Subcutaneous abdominal adipose tissue (tissue), 5 donors: ENCODE measurements at regions not wholly inside any gene's neighbourhood (a gene's known extent, or its start where the extent isn't known, plus 50 kb on each side); places are given as distances from the start of the nearest gene placed in this dataset.

Experiments used
- H3K27ac ChIP-seq: one replicate; pipeline ENCODE4 v1.7.0; 2013; ENCODE audit warnings: low read depth, mild to moderate bottlenecking, inconsistent platforms, low read length, moderate library complexity
- H3K27me3 ChIP-seq, 5 donors: one replicate each; pipeline ENCODE4 v1.7.0; 2013; ENCODE audit warnings: low read length in 5 of 5, inconsistent platforms in 1 of 5; ENCODE audit not compliant: control insufficient read depth in 5 of 5, insufficient read depth in 4 of 5
- H3K36me3 ChIP-seq, 5 donors: one replicate each; pipeline ENCODE4 v1.7.0; 2013; ENCODE audit warnings: low read length in 5 of 5; ENCODE audit not compliant: control insufficient read depth in 5 of 5, insufficient read depth in 5 of 5
- H3K4me1 ChIP-seq, 5 donors: one replicate each; pipeline ENCODE4 v1.7.0; 2013; ENCODE audit warnings: low read length in 5 of 5, mild to moderate bottlenecking in 3 of 5, moderate library complexity in 1 of 5; ENCODE audit not compliant: control insufficient read depth in 5 of 5, insufficient read depth in 5 of 5
- H3K4me3 ChIP-seq, 5 donors: one replicate each; pipeline ENCODE4 v1.7.0; 2013; ENCODE audit warnings: low read length in 5 of 5, low read depth in 1 of 5
- H3K9ac ChIP-seq, 5 donors: one replicate each; pipeline ENCODE4 v1.7.0; 2013; ENCODE audit warnings: low read length in 5 of 5, mild to moderate bottlenecking in 4 of 5, moderate library complexity in 3 of 5
- H3K9me3 ChIP-seq, 5 donors: one replicate each; pipeline ENCODE4 v1.7.0; 2013; ENCODE audit warnings: low read length in 5 of 5; ENCODE audit not compliant: control insufficient read depth in 5 of 5
- donor health status: healthy.
- donor health status: healthy.
- donor health status: healthy.
- donor health status: healthy.
- donor health status: healthy.

GRCh38 chr3:20861454-20861853 is 675.4 kb upstream of the SGO1 start:
- Histone ChIP-seq H3K9ac (no peak overlapping the region), H3K27ac (no peak overlapping the region), H3K27me3 (no peaks in the 10 kb centered on the region), H3K4me1 (no peaks in the 10 kb centered on the region), H3K4me3 (no peak overlapping the region), H3K9me3 (no peaks in the 10 kb centered on the region), H3K36me3 (no peaks in the 10 kb centered on the region)

GRCh38 chr3:20857636-20858035 is 671.6 kb upstream of the SGO1 start:
- no peaks in the 10 kb centered on the region for H3K36me3 ChIP-seq
- no peak overlapping the region for H3K9ac ChIP-seq
- H3K4me1 ChIP-seq = no peaks in the 10 kb centered on the region
- no peak overlapping the region for H3K4me3 ChIP-seq
- no peaks in the 10 kb centered on the region for H3K27me3 ChIP-seq
- no peaks in the 10 kb centered on the region for H3K9me3 ChIP-seq
- no peak overlapping the region for H3K27ac ChIP-seq

DNA sequence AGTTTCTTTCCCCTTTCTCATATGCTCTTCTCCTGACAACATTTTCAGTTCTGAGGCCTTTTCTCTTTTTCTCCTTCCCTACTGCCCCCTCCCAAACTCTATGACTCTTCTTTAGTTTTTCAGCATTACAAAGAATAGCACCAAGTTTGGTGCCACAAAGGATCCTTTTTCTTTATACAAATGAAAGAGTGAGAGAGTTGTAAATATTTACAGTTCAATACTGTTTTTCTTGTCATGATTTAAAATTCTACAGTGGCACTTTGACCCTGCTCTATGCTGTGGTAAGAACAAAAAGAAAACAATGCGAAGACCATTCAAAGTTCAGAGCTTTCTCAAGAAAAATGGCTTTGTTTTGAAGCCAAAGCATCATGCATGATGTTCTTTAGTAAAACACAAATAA is 667.9 kb upstream of the SGO1 start:
- Histone ChIP-seq H3K9me3 (no peaks in the 10 kb centered on the region), H3K4me1 (no peaks in the 10 kb centered on the region), H3K27ac (no peak overlapping the region), H3K4me3 (no peak overlapping the region), H3K36me3 (no peaks in the 10 kb centered on the region), H3K27me3 (no peaks in the 10 kb centered on the region), H3K9ac (no peak overlapping the region)

- Histone ChIP-seq H3K4me3 (no peak overlapping the region), H3K36me3 (no peaks in the 10 kb centered on the region), H3K27ac (no peak overlapping the region), H3K9ac (no peak overlapping the region), H3K4me1 (no peaks in the 10 kb centered on the region), H3K27me3 (no peaks in the 10 kb centered on the region), H3K9me3 (no peaks in the 10 kb centered on the region)
Measured at GRCh38 chr3:20852712-20853111, 666.7 kb upstream of the SGO1 start.

- Histone ChIP-seq H3K4me3 (no peak overlapping the region), H3K36me3 (no peaks in the 10 kb centered on the region), H3K9me3 (no peaks in the 10 kb centered on the region), H3K27me3 (no peaks in the 10 kb centered on the region), H3K9ac (no peak overlapping the region), H3K27ac (no peak overlapping the region), H3K4me1 (no peaks in the 10 kb centered on the region)
Measured at GRCh38 chr3:20849975-20850374, 664.0 kb upstream of the SGO1 start.

DNA sequence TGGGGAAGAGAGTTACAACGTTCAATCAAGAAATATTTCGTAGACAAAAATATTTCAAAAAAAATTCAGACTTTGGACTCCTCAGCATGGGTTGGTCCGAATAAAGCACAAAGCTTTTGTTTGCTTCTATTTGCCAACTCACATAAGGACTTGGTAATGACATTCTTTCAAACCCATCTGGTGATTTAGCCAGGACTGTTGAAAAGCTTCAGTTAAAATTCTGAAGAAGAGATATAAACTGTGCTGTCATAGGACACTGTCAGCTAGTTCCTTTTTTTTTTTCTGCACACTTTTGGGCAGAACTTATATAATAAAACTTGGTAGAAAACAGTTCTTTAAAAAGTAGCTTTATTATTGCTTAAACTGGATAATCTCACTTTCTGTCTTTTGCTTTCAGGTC is 660.8 kb upstream of the SGO1 start:
- H3K27me3 ChIP-seq = no peaks in the 10 kb centered on the region
- no peak overlapping the region for H3K27ac ChIP-seq
- H3K4me3 ChIP-seq = no peak overlapping the region
- no peaks in the 10 kb centered on the region for H3K36me3 ChIP-seq
- no peak overlapping the region for H3K9ac ChIP-seq
- H3K9me3 ChIP-seq = no peaks in the 10 kb centered on the region
- H3K4me1 ChIP-seq = no peaks in the 10 kb centered on the region

- no peaks in the 10 kb centered on the region for H3K27me3 ChIP-seq
- H3K9me3 ChIP-seq = no peaks in the 10 kb centered on the region
- H3K4me1 ChIP-seq = no peaks in the 10 kb centered on the region
- no peaks in the 10 kb centered on the region for H3K36me3 ChIP-seq
- no peak overlapping the region for H3K27ac ChIP-seq
- no peak overlapping the region for H3K4me3 ChIP-seq
- no peak overlapping the region for H3K9ac ChIP-seq
Measured at GRCh38 chr3:20846066-20846465, 660.1 kb upstream of the SGO1 start.

DNA sequence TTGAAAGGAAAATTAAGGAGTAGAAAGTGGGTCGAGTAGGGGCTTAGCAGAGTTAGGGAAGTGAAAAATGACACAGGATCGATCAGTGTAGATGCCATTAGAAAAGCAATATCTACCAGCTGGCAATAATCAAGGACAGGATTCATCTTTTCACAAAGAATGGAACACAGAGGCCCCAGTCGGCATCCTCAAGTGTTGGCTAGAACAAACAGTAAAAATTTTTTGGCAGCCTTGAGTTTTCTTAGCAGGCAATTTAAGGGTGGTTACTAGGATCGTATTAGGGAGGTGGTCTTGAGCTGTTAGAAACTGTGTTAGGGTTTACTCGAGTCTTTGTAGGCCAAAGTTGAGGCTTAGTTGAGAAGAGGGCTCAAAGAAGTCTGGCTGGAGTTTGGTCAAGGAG is 658.8 kb upstream of the SGO1 start:
- no peaks in the 10 kb centered on the region for H3K4me1 ChIP-seq
- H3K9ac ChIP-seq = no peak overlapping the region
- H3K27ac ChIP-seq = no peak overlapping the region
- no peak overlapping the region for H3K4me3 ChIP-seq
- H3K27me3 ChIP-seq = no peaks in the 10 kb centered on the region
- no peaks in the 10 kb centered on the region for H3K9me3 ChIP-seq
- no peaks in the 10 kb centered on the region for H3K36me3 ChIP-seq

- H3K27me3 ChIP-seq = no peaks in the 10 kb centered on the region
- H3K27ac ChIP-seq = no peak overlapping the region
- H3K9ac ChIP-seq = no peak overlapping the region
- H3K4me1 ChIP-seq = peaks cover 0 to 8% (median 3%) of the 10 kb centered on the region in 5 donors
- no peaks in the 10 kb centered on the region for H3K36me3 ChIP-seq
- no peak overlapping the region for H3K4me3 ChIP-seq
- H3K9me3 ChIP-seq = no peaks in the 10 kb centered on the region
Measured at GRCh38 chr3:20842594-20843436, 656.8 kb upstream of the SGO1 start.

DNA sequence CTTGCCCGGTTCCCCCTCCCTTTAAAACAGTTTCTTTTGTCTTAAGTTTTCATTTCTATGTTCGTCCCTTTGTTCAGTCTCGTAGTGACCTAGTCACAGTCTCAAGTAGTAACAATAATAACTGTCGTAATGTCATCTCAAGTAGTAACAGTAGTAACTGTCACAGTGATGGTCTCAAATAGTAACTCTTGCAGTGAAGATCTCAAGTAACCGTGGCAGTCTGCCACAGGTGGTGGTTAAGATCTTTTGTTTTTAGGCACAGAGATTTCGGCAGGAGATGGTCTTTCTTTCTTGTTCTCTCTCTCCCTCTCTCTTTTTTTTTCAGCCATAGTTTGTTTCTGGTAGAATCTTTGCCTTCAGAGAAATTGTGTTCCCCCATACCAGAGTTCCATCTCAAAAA is 656.0 kb upstream of the SGO1 start:
- Histone ChIP-seq H3K4me1 (peaks cover 0 to 10% (median 3%) of the 10 kb centered on the region in 5 donors), H3K27me3 (no peaks in the 10 kb centered on the region), H3K36me3 (no peaks in the 10 kb centered on the region), H3K9ac (no peak overlapping the region), H3K9me3 (no peaks in the 10 kb centered on the region), H3K27ac (no peak overlapping the region), H3K4me3 (no peak overlapping the region)
